Panc1 (cell line): ENCODE measurements at regions not wholly inside any gene's neighbourhood (a gene's known extent, or its start where the extent isn't known, plus 50 kb on each side); places are given as distances from the start of the nearest gene placed in this dataset.
"Not testable (repeated sequence)": the region's sequence is repeated elsewhere in the genome, so short reads cannot be mapped to it uniquely, and the experiment has no call there.

Source experiments
- ATAC-seq: fragments of 200-7000 bp; cut with Tn5 transposase; 2 replicates; pipeline ENCODE4 v1.9.1; 2020; ENCODE audit warnings: mild to moderate bottlenecking, moderate library complexity
- BruUV-seq: library from RNA; stranded (reverse); fragments of 400-500 nt; replicated peaks from 2 replicates; lab custom pipeline; 2021; lab: Mats Ljungman, UMichigan
- CTCF ChIA-PET: fragments of 300-600 bp; sonication (Branson Sonifier 250); formaldehyde crosslinking; loops from one replicate; lab custom pipeline; 2022; ENCODE audit warnings: antibody characterized with exemption; lab: Charles Lee
- POLR2A ChIA-PET: fragments of 300-600 bp; sonication (Branson Sonifier 250); formaldehyde crosslinking; loops from one replicate; lab custom pipeline; 2022; ENCODE audit warnings: antibody characterized with exemption; lab: Charles Lee
- DNase-seq: peaks from one replicate; pipeline ENCODE4 v3.0.0-alpha.2; 2010; ENCODE audit warnings: low read depth, low spot score
- H3K27ac ChIP-seq: 2 replicates; pipeline ENCODE4 v1.5.1; 2011; ENCODE audit warnings: mild to moderate bottlenecking, low read length, inconsistent platforms
- H3K27me3 ChIP-seq: fragments of 200-500 bp; sonication (Bioruptor generic); 2 replicates; pipeline ENCODE4 v1.6.0; 2014; ENCODE audit warnings: low read length, inconsistent platforms; ENCODE audit not compliant: control insufficient read depth, insufficient read depth
- H3K36me3 ChIP-seq: fragments of 200-500 bp; sonication (Bioruptor generic); 2 replicates; pipeline ENCODE4 v1.5.1; 2014; ENCODE audit warnings: inconsistent platforms, mild to moderate bottlenecking, low read length, moderate library complexity; ENCODE audit not compliant: control insufficient read depth, insufficient read depth
- H3K4me1 ChIP-seq: 2 replicates; pipeline ENCODE4 v1.5.1; 2011; ENCODE audit warnings: inconsistent platforms, mild to moderate bottlenecking, low read length, moderate library complexity; ENCODE audit not compliant: control insufficient read depth, insufficient read depth
- H3K4me3 ChIP-seq, 2 experiments: 2 replicates each; pipeline ENCODE4 v1.5.1; 2011 to 2012; ENCODE audit warnings: low read depth in 2 of 2, low read length in 2 of 2, mild to moderate bottlenecking in 2 of 2, inconsistent platforms in 1 of 2, moderate library complexity in 1 of 2
- H3K9me3 ChIP-seq: fragments of 200-500 bp; sonication (Bioruptor generic); 2 replicates; pipeline ENCODE4 v1.5.1; 2014; ENCODE audit warnings: low read depth, mild to moderate bottlenecking, inconsistent platforms, low read length, moderate library complexity; ENCODE audit not compliant: control insufficient read depth, insufficient read depth
- CTCF ChIP-seq: fragments of 450-650 bp; IDR thresholded peaks from 2 replicates; pipeline ENCODE4 v1.5.1; 2017; ENCODE audit warnings: mild to moderate bottlenecking
- POLR2AphosphoS5 ChIP-seq: IDR thresholded peaks from 2 replicates; pipeline ENCODE4 v1.6.1; 2012; ENCODE audit warnings: mild to moderate bottlenecking, low read depth, low read length, moderate library complexity
- REST ChIP-seq, 2 experiments: IDR thresholded peaks; 2 replicates each; pipeline ENCODE4 v1.6.1; 2011 to 2012; ENCODE audit warnings: low read depth in 2 of 2, control low read depth in 1 of 2, low read length in 1 of 2, mild to moderate bottlenecking in 1 of 2, moderate library complexity in 1 of 2; ENCODE audit not compliant: insufficient read depth in 1 of 2
- SIN3A ChIP-seq: IDR thresholded peaks from 2 replicates; pipeline ENCODE4 v1.6.1; 2012; ENCODE audit warnings: low read depth, mild to moderate bottlenecking, low read length, moderate library complexity, borderline replicate concordance; ENCODE audit not compliant: insufficient read depth
- TCF7L2 ChIP-seq: IDR thresholded peaks from 2 replicates; pipeline ENCODE4 v1.6.1; 2011; ENCODE audit warnings: mild to moderate bottlenecking, low read depth, low read length, inconsistent platforms
- in situ Hi-C: cut with HindIII; loops from 2 replicates; pipeline ENCODE4 v1.10.0; 2016; ENCODE audit warnings: low sequenced_read_pairs, low pct_unique_long_range_greater_than_20kb
- intact Hi-C: fragments of 100-400 bp; cut with micrococcal nuclease; formaldehyde crosslinking; loops from one replicate; pipeline ENCODE4 v1.10.0; 2022; ENCODE audit not compliant: unreplicated experiment

- H3K4me3 ChIP-seq = no peak overlapping the region
- no TSS peak for BruUV-seq
- ChIA-PET CTCF (no interaction called here), POLR2A (no interaction called here)
- ATAC-seq (no peak), DNase-seq (no peak)
- TF ChIP-seq POLR2AphosphoS5 (no peak), SIN3A (no peak), REST (IDR thresholded peaks at IDR 0.05; ENCODE audit: insufficient read depth in 1 of 2, low read depth in 2 of 2, low read length in 1 of 2) (no peak), CTCF (no peak), TCF7L2 (no peak)
- intact Hi-C loops (no loop called here), in situ Hi-C loops (no loop called here)
- no peaks in the 10 kb centered on the region for H3K27me3 ChIP-seq
- H3K36me3 ChIP-seq = no peaks in the 10 kb centered on the region
- no peaks in the 10 kb centered on the region for H3K4me1 ChIP-seq
- no peaks in the 10 kb centered on the region for H3K9me3 ChIP-seq
- H3K27ac ChIP-seq = no peak overlapping the region
Measured at GRCh38 chr1:66464802-66465201, 69.2 kb upstream of the SGIP1 start.

GRCh38 chr1:66466695-66467094 is 67.3 kb upstream of the SGIP1 start:
- intact Hi-C loops, DNase-seq, H3K36me3 ChIP-seq, ATAC-seq, in situ Hi-C loops, H3K4me1 ChIP-seq, H3K27me3 ChIP-seq, CTCF ChIA-PET, H3K4me3 ChIP-seq, POLR2A ChIA-PET, H3K27ac ChIP-seq, H3K9me3 ChIP-seq, BruUV-seq: not testable (repeated sequence)

DNA sequence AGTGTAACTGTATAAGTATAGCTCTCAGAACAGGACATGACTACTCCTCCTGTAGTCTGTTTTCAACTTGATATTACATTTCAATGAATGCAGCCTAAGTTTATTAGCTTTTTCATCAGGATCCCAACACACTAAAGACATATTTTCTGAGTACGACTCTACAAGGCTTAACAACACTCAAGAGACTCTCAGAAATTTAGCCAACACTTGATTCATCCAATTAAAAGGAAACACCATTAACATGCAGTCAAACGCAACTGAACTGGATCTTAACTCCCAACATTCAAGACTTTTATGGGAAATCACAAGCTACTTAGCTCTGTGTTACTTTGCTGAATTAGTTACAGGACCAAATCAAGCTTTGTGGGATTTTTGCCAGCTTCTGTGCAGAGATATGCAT is 65.2 kb upstream of the SGIP1 start:
- ATAC-seq (no peak), DNase-seq (no peak)
- Histone ChIP-seq H3K36me3 (no peaks in the 10 kb centered on the region), H3K4me1 (no peaks in the 10 kb centered on the region), H3K4me3 (no peak overlapping the region), H3K9me3 (no peaks in the 10 kb centered on the region), H3K27me3 (no peaks in the 10 kb centered on the region), H3K27ac (no peak overlapping the region)
- BruUV-seq = no TSS peak
- CTCF ChIA-PET = no interaction called here
- TF ChIP-seq TCF7L2 (no peak), SIN3A (no peak), POLR2AphosphoS5 (no peak), CTCF (no peak), REST (IDR thresholded peaks at IDR 0.05; ENCODE audit: insufficient read depth in 1 of 2, low read depth in 2 of 2, low read length in 1 of 2) (no peak)
- POLR2A ChIA-PET = no interaction called here
- intact Hi-C loops (no loop called here), in situ Hi-C loops (no loop called here)
